ENCODE measurements at regions not wholly inside any gene's neighbourhood (a gene's known extent, or its start where the extent isn't known, plus 50 kb on each side); places are given as distances from the start of the nearest gene placed in this dataset.
"Not testable (repeated sequence)": the region's sequence is repeated elsewhere in the genome, so short reads cannot be mapped to it uniquely, and the experiment has no call there.

DNA sequence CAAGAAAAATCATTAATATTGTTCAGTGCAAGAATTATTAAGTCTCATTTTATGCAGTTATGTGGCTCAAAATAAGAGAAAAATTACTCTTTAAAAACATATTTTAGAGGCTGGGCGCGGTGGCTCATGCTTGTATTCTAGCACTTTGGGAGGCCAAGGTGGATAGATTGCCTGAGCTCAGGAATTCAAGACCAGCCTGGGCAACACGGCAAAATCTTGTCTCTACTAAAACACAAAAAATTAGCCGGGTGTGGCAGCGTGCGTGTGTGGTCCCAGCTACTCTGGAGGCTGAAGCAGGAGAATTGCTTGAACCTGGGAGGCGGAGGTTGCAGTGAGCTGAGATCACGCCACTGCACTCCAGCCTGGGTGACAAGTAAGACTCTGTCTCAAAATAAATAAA is 87.9 kb upstream of the STK39 start:
- not testable (repeated sequence) for TF ChIP-seq EZH2 (IDR thresholded peaks at IDR 0.05; ENCODE audit: insufficient read depth, poor library complexity, severe bottlenecking); EZH2phosphoT487 (IDR thresholded peaks at IDR 0.05; ENCODE audit: insufficient read depth, low read depth)
